ENCODE measurements at regions not wholly inside any gene's neighbourhood (a gene's known extent, or its start where the extent isn't known, plus 50 kb on each side); places are given as distances from the start of the nearest gene placed in this dataset.

- Histone ChIP-seq H3K4me3 (no peak overlapping the region), H3K36me3 (no peaks in the 10 kb centered on the region), H3K9me3 (no peaks in the 10 kb centered on the region), H3K27ac (no peak overlapping the region), H3K4me1 (no peaks in the 10 kb centered on the region), H3K27me3 (no peaks in the 10 kb centered on the region)
- DNase-seq (no peak), ATAC-seq (no peak)
- intact Hi-C loops (cut with DNase I) = no loop called here
- TF ChIP-seq CTCF (IDR thresholded peaks at IDR 0.05) = no peak
Measured at GRCh38 chr15:96225642-96226259, 104.7 kb upstream of the NR2F2 start.

GRCh38 chr15:96230526-96231181, 99.8 kb upstream of the NR2F2 start:
- no peak overlapping the region for H3K4me3 ChIP-seq
- intact Hi-C loops (cut with DNase I) = no loop called here
- no peak for ATAC-seq

GRCh38 chr15:96232335-96232734, 98.2 kb upstream of the NR2F2 start:
- no peak for TF ChIP-seq CTCF (IDR thresholded peaks at IDR 0.05)
- ATAC-seq (no peak), DNase-seq (no peak)
- Histone ChIP-seq H3K27me3 (no peaks in the 10 kb centered on the region), H3K4me1 (no peaks in the 10 kb centered on the region), H3K4me3 (no peak overlapping the region), H3K9me3 (no peaks in the 10 kb centered on the region), H3K27ac (no peak overlapping the region), H3K36me3 (no peaks in the 10 kb centered on the region)
- intact Hi-C loops (cut with DNase I) = no loop called here

More at GRCh38 chr15:96230526-96231181, 99.8 kb upstream of the NR2F2 start:
- Histone ChIP-seq H3K27me3 (no peaks in the 10 kb centered on the region), H3K4me1 (no peaks in the 10 kb centered on the region), H3K27ac (no peak overlapping the region), H3K9me3 (no peaks in the 10 kb centered on the region), H3K36me3 (no peaks in the 10 kb centered on the region)
- DNase-seq = no peak
- no peak for TF ChIP-seq CTCF (IDR thresholded peaks at IDR 0.05)

DNA sequence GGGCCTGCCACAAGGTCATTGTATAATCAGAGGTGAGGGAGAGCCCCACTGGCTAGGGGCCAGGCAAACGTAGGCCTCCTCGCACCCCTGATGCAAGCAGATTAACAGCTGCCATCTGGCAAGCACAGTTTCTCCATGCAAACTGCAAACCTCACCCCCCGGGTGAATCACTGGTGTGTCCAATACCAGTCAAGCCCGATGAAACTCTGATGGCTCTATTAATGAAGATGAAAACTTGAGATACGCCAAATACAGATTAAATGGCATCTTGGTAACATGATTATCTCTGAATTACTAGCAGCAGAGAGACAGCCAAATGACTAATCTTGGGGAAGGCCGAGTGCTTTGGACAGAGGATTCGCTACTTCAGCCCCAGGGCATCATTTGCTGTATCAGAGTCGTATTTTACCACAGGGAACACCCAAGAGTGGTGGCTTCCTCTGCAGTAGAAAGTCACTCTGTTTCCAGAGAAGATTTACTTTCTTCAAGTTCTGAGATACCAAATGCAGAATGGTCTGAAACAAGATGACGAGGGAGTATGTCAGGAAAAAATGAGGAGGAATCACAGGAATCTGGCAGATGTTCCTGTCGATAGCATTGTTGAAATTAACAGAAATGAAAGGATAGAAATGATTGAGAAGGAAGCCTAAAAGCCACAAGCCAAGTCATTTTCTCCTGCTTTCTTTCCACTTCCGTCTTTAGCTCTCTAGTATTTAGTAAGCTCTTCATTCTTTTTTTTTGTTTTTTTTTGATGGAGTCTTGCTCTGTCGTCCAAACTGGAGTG, 96.2 kb upstream of the NR2F2 start:
- Histone ChIP-seq H3K4me3 (no peak overlapping the region), H3K9me3 (no peaks in the 10 kb centered on the region), H3K27ac (no peak overlapping the region), H3K36me3 (no peaks in the 10 kb centered on the region), H3K4me1 (no peaks in the 10 kb centered on the region), H3K27me3 (no peaks in the 10 kb centered on the region)
- ATAC-seq = no peak
- no peak for DNase-seq
- intact Hi-C loops (cut with DNase I) = no loop called here
- no peak for TF ChIP-seq CTCF (IDR thresholded peaks at IDR 0.05)

GRCh38 chr15:96237002-96237401, 93.5 kb upstream of the NR2F2 start:
- no peak for DNase-seq
- no peak overlapping the region for H3K4me3 ChIP-seq
- ATAC-seq = no peak
- H3K9me3 ChIP-seq = no peaks in the 10 kb centered on the region
- H3K36me3 ChIP-seq = no peaks in the 10 kb centered on the region
- no peak for TF ChIP-seq CTCF (IDR thresholded peaks at IDR 0.05)
- no peak overlapping the region for H3K27ac ChIP-seq
- H3K27me3 ChIP-seq = no peaks in the 10 kb centered on the region
- intact Hi-C loops (cut with DNase I) = no loop called here
- H3K4me1 ChIP-seq = no peaks in the 10 kb centered on the region
